ENCODE measurements at regions not wholly inside any gene's neighbourhood (a gene's known extent, or its start where the extent isn't known, plus 50 kb on each side); places are given as distances from the start of the nearest gene placed in this dataset.
A peak's percentile ranks its signal among the peaks of the same experiment; 100 is the strongest.

GRCh38 chr2:19810637-19811036 lies 91.1 kb downstream of the TTC32 start:
- Histone ChIP-seq H3K27ac (no peak overlapping the region), H3K4me3 (no peak overlapping the region), H3K4me1 (no peaks in the 10 kb centered on the region), H3K9me3 (no peaks in the 10 kb centered on the region), H3K36me3 (no peaks in the 10 kb centered on the region), H3K27me3 (no peaks in the 10 kb centered on the region)
- no peak for TF ChIP-seq CTCF (IDR thresholded peaks at IDR 0.05)
- ATAC-seq (no peak), DNase-seq (peak in 1 of 4 donors; percentile 22)
- intact Hi-C loops (cut with DNase I): no loop called here

GRCh38 chr2:19810148-19810547 lies 91.6 kb downstream of the TTC32 start:
- Histone ChIP-seq H3K4me3 (no peak overlapping the region), H3K4me1 (no peaks in the 10 kb centered on the region), H3K27ac (no peak overlapping the region), H3K36me3 (no peaks in the 10 kb centered on the region), H3K9me3 (no peaks in the 10 kb centered on the region), H3K27me3 (no peaks in the 10 kb centered on the region)
- ATAC-seq (no peak), DNase-seq (no peak)
- intact Hi-C loops (cut with DNase I): no loop called here
- TF ChIP-seq CTCF (IDR thresholded peaks at IDR 0.05): no peak

- H3K27me3 ChIP-seq: no peaks in the 10 kb centered on the region
- H3K36me3 ChIP-seq: no peaks in the 10 kb centered on the region
- intact Hi-C loops (cut with DNase I): no loop called here
- DNase-seq (no peak), ATAC-seq (no peak)
- no peaks in the 10 kb centered on the region for H3K4me1 ChIP-seq
- no peaks in the 10 kb centered on the region for H3K9me3 ChIP-seq
- TF ChIP-seq CTCF (IDR thresholded peaks at IDR 0.05): no peak
- no peak overlapping the region for H3K27ac ChIP-seq
- H3K4me3 ChIP-seq: no peak overlapping the region
These were observed 92.6 kb downstream of the TTC32 start for GRCh38 chr2:19809206-19809605.

GRCh38 chr2:19807866-19808265 lies 93.9 kb downstream of the TTC32 start:
- no peaks in the 10 kb centered on the region for H3K27me3 ChIP-seq
- no peak for TF ChIP-seq CTCF (IDR thresholded peaks at IDR 0.05)
- no peak overlapping the region for H3K27ac ChIP-seq
- no peaks in the 10 kb centered on the region for H3K4me1 ChIP-seq
- intact Hi-C loops (cut with DNase I): no loop called here
- DNase-seq (no peak), ATAC-seq (no peak)
- no peak overlapping the region for H3K4me3 ChIP-seq
- no peaks in the 10 kb centered on the region for H3K36me3 ChIP-seq
- no peaks in the 10 kb centered on the region for H3K9me3 ChIP-seq

- intact Hi-C loops (cut with DNase I): no loop called here
- Histone ChIP-seq H3K9me3 (no peaks in the 10 kb centered on the region), H3K4me3 (no peak overlapping the region), H3K27ac (no peak overlapping the region), H3K36me3 (no peaks in the 10 kb centered on the region), H3K27me3 (no peaks in the 10 kb centered on the region), H3K4me1 (no peaks in the 10 kb centered on the region)
- DNase-seq (no peak), ATAC-seq (no peak)
- no peak for TF ChIP-seq CTCF (IDR thresholded peaks at IDR 0.05)
These were observed 94.4 kb downstream of the TTC32 start for GRCh38 chr2:19807346-19807745.

Measured in left lung (tissue), 4 donors.